Ishikawa (cell line): ENCODE measurements at regions not wholly inside any gene's neighbourhood (a gene's known extent, or its start where the extent isn't known, plus 50 kb on each side); places are given as distances from the start of the nearest gene placed in this dataset.

Experiments used
- CEBPB ChIP-seq: IDR thresholded peaks from 2 replicates; pipeline ENCODE4 v1.6.1; 2012
- CREB1 ChIP-seq: IDR thresholded peaks from 2 replicates; pipeline ENCODE4 v1.6.1; 2012; ENCODE audit warnings: low read depth
- EGR1 ChIP-seq: IDR thresholded peaks from 2 replicates; pipeline ENCODE4 v1.6.1; 2012
- EP300 ChIP-seq: IDR thresholded peaks from 2 replicates; pipeline ENCODE4 v1.6.1; 2012; ENCODE audit warnings: borderline replicate concordance
- FOXM1 ChIP-seq: IDR thresholded peaks from 2 replicates; pipeline ENCODE4 v1.6.1; 2012; ENCODE audit warnings: low read depth, borderline replicate concordance
- NFIC ChIP-seq: IDR thresholded peaks from 2 replicates; pipeline ENCODE4 v1.6.1; 2012
- RAD21 ChIP-seq: IDR thresholded peaks from 2 replicates; pipeline ENCODE4 v1.6.1; 2012; ENCODE audit warnings: low read depth
- TAF1 ChIP-seq: IDR thresholded peaks from 2 replicates; pipeline ENCODE4 v1.6.1; 2012; ENCODE audit warnings: low read depth, mild to moderate bottlenecking
- TEAD4 ChIP-seq: IDR thresholded peaks from 2 replicates; pipeline ENCODE4 v1.6.1; 2012
- YY1 ChIP-seq: IDR thresholded peaks from 2 replicates; pipeline ENCODE4 v1.6.1; 2012; ENCODE audit warnings: low read depth
- TF ChIP-seq, protein P1 (sequence below): IDR thresholded peaks from 2 replicates; pipeline ENCODE4 v1.6.1; 2012
- TF ChIP-seq, protein P2 (sequence below): IDR thresholded peaks from 2 replicates; pipeline ENCODE4 v1.6.1; 2012; ENCODE audit warnings: low read depth, mild to moderate bottlenecking

DNA sequence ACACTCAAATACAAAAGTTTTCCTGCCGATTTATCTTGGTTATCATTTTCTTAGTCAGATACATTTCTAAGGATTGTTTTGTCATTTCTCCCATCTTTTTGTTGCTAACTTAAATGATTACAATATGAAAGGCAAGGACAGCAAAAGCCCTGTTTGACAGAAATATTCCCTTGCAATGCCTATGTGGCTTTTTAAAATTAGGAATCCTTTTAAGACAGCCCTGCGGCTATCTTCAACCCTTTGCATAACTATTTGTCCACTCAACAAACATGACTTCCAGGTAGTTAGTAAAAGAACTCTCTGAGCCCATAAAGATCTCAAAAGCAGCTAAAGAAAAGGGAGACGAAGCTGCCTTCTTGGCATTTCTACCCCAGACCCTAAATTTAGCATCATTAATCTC, 179.7 kb upstream of the CDH20 start:
- TF ChIP-seq TAF1 = no peak
- TF ChIP-seq NFIC = no peak
- no peak for TF ChIP-seq CREB1
- TF ChIP-seq TEAD4 = no peak
- TF ChIP-seq, protein P1, sequence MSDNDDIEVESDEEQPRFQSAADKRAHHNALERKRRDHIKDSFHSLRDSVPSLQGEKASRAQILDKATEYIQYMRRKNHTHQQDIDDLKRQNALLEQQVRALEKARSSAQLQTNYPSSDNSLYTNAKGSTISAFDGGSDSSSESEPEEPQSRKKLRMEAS = no peak
- no peak for TF ChIP-seq EP300
- no peak for TF ChIP-seq FOXM1
- no peak for TF ChIP-seq YY1
- no peak for TF ChIP-seq EGR1
- TF ChIP-seq RAD21 = no peak
- no peak for TF ChIP-seq CEBPB
- TF ChIP-seq, protein P2, sequence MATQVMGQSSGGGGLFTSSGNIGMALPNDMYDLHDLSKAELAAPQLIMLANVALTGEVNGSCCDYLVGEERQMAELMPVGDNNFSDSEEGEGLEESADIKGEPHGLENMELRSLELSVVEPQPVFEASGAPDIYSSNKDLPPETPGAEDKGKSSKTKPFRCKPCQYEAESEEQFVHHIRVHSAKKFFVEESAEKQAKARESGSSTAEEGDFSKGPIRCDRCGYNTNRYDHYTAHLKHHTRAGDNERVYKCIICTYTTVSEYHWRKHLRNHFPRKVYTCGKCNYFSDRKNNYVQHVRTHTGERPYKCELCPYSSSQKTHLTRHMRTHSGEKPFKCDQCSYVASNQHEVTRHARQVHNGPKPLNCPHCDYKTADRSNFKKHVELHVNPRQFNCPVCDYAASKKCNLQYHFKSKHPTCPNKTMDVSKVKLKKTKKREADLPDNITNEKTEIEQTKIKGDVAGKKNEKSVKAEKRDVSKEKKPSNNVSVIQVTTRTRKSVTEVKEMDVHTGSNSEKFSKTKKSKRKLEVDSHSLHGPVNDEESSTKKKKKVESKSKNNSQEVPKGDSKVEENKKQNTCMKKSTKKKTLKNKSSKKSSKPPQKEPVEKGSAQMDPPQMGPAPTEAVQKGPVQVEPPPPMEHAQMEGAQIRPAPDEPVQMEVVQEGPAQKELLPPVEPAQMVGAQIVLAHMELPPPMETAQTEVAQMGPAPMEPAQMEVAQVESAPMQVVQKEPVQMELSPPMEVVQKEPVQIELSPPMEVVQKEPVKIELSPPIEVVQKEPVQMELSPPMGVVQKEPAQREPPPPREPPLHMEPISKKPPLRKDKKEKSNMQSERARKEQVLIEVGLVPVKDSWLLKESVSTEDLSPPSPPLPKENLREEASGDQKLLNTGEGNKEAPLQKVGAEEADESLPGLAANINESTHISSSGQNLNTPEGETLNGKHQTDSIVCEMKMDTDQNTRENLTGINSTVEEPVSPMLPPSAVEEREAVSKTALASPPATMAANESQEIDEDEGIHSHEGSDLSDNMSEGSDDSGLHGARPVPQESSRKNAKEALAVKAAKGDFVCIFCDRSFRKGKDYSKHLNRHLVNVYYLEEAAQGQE = no peak
